ENCODE measurements at regions not wholly inside any gene's neighbourhood (a gene's known extent, or its start where the extent isn't known, plus 50 kb on each side); places are given as distances from the start of the nearest gene placed in this dataset.

DNA sequence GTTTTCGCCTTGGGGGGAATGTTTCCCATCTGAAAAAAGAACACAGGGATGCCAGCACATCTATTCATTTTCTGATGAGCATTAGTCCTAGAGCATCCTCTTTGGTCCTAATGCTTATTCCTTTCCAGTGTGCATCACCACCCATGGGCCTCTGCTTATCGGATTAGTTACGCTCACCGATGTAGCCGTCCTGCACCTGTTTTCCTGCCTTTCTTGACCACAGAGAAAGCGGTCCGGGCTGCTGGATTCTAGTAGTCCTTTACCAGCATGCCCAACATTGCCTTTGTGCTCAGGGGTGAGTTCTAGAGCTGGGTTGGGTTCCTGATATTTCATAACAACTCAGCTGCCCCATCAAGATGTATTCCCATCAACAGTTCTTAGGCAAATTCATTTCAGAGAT lies 2084.5 kb upstream of the C9orf72 start:
- DNase-seq, result no peak

DNA sequence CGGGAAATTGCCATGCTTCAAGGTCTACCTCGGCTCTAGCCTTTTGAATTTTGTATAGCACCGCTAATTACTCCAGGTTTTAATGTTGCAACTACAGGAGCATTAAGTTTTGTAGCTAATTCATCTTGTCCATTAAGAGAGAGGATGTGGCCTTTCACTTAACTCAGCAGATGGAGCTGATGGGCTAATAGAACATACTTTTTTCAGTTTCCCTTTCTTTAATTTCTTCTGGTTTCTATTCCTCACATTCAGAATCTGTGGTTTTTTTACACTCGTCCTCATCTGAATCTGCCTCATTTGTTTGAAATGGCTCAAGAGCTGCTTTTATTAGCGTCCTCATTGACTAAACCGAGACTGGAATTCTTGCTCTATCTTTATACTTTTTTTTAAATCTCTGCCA lies 2085.7 kb upstream of the C9orf72 start:
- no peak for DNase-seq

DNA sequence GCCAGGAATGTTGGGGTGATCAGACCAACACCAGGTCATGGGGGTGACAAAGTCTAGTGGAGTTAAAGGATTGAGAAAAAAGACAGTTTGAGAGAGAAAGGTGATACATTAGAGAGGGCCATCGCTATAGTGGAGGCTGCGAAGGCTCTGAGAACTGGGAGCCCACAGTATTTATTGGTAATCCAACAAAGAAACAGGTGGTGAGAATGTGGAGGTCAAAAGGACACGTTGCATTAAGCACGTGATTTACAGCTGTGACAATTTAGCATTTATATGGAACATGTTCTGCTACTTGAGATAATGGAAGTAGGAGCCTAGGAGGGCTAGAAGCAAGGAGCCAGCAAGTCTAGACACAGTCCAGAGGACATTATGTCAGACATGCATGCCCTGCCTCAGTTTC lies 2086.5 kb upstream of the C9orf72 start:
- no peak for DNase-seq

DNA sequence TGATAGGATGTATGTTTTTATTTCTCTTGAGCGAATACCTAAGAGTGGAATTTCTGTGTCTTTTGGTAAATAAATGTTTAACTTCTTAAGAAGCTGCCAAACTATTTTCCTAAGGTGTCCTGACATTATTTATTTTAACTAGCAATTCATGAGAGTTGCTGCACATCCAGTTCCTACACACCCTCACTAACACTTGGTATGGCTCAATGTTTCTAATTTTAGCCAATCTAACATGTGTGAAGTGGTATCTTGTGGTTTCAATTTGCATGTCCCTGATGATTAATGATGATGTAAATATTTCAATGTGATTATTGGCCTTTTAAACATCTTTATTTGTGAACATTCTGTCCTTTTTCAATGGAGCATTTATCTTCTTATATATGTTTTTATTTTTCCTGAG lies 2095.5 kb upstream of the C9orf72 start:
- no peak for DNase-seq

DNA sequence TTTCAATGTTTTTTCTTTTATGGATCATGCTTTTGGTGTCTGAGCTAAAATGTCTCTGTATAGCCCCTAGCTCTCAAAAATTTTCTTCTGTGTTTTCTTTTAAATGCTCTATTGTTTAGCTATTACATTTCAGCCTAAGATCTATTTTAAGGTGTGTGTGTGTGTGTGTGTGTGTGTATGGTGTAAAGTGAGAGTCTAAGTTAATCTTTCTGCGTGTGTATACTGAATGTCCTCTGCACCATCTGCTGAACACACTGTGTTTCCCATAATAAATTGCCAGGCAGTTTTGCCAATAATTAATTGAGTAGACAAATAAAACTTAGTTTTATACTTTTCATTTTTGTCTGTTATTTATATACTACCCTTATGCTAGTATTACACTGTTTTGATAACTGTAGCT lies 2096.3 kb upstream of the C9orf72 start:
- DNase-seq, result no peak

DNA sequence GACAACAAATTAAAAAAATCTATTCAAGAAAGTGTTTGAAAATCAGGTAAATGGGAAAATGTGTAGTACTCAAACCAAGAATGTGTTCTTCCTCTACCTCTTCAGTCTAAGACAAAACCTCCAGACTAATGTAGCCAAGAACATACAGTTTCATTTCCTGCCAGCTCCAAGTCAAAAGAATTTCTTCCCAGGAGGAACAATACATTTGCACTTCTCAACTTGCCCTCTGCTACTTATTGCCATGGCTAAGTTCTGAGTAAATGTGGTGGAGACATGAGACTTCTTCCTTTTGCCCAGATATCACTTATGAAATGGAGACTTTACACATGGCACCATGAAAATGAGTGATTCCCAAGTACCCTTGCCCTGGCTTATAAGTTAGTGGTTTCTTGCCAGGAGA lies 2112.2 kb upstream of the C9orf72 start:
- no peak for DNase-seq

DNA sequence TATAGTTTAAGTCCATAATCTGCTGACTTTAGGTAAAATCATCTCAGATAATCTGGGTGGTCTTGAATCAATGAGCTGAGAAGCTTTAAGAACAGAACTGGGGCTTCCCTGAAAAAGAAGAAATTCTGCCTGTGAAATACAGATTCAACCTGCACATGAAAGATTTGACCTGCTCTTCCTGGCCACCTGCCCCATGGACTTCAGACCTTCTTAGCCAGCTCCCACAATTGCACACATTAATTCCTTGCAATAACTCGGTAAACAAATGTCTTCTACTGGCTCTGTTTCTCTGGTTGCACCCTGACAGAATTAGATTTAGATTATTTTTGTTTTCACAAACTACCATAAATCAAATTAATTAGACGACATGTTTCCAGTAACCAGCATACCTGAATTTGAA lies 2117.9 kb upstream of the C9orf72 start:
- no peak for DNase-seq

DNA sequence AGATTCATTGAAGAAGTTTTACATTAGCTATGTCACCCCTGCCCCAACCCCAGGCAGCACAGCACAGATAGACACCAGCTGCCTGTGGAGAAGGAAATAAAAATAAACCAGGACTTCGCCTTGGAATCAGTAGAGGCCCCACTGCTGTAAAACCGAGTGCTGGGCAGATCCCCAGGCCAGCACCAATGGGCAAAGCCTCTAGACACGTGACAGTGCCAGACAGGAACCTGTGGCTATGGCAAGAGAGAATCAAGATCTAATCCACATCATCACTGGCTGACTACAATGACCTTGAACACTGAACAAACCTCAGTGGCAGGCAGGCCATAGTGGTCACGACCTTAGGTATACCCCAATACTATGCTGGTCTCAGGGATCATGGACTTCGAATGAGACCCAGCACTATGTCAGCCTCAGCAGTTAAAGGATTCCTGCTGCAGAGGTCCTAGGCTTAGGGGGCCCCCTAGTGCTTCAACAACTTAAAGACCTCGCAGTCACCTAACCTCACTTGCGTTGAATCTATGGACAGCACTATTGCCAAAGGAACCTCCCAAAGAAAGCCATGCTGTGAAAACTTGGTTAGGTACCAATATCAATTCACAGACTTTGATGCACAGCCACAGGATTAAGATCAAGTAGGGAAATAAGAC lies 2118.6 kb upstream of the C9orf72 start:
- DNase-seq, result no peak

DNA sequence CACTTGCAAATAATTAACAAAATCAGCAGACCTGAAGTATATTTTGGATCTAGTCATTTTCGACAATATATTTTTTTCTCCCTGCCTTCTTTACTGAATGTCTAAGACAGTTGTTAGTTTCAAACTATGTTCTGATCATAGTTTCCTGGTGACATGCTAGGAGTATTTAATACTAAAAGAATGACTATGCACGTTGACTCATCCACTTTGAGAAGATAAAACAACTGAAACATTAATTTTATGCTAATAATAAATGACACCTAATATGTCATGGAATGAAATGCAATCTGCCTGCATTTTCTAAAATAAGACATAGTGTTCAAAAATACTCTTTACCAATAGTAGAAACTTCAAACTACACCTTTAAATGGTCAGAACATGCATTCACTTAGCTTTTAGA lies 2123.7 kb upstream of the C9orf72 start:
- DNase-seq, result no peak

DNA sequence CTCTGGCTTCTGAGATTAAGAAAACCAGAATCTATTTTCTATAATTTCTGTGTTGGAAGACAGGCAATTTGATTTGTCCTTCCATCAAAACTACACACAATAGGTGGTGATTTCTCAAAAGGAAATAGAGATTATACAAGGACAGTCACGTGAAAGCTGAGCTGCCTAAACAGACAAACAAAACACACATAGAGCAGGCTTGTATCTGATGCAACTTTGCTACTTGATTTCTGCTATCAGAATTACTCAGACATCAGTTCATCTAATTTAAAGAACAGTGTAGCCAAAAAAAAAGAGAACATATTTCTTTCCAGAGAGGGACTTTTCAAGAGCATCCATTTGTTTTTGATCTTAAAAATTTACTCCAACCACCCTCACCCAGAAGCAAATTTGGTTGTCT lies 2128.3 kb upstream of the C9orf72 start:
- DNase-seq, result no peak

DNA sequence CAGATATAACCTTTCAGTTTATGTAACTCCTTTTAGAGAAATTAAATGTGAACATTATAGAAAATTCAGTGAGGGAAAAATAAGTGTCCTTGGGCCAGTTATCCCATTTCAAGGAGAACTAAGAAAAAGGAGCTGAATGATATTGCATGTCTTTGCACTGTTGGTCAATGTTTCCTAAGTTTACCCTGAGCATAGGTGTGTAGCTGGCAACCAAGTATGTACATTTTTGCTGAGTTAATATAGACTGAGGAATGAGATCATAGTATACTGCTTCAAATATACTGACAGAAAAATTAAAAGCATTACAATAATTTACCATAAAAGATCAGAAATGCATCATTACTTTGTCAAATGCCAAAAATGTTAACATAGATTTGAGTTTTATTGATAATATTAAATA lies 2128.7 kb upstream of the C9orf72 start:
- DNase-seq, result no peak

DNA sequence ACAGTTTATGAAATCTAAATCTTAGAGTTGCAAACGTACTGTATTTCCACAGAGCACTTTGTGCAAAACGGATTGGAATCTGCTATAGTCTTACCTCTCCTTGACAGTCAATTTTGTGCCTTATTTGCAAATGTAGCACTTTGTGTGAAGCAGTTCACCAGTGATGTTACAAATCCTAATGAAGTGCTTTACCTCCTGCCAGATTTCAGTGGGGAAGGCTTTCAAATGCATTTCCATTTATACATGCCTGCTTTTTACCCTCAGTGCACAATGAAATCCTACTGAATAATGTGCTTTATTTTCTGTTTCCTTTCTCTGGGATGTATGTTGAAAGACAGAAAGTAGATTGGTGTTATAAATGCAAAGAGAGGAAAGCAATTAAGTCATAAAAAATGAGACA lies 2141.6 kb upstream of the C9orf72 start:
- no peak for DNase-seq

DNA sequence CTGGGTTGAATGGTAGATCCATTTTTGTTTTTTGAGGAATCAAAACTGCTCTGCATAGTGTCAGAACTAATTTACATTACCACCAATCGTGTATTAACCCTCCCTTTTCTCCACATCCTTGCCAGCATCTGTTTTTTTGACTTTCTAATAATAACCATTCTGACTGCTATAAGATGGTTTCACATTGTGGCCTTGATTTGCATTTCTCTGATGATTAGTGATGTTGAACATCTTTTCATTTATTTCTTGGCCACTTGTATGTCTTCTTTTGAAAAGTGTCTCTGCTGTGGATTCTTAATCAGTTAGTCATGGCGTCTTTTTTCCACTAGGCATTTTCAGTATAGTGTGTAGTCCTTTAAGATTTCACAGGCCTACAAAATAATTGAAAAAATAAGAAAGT lies 2144.3 kb upstream of the C9orf72 start:
- no peak for DNase-seq

DNA sequence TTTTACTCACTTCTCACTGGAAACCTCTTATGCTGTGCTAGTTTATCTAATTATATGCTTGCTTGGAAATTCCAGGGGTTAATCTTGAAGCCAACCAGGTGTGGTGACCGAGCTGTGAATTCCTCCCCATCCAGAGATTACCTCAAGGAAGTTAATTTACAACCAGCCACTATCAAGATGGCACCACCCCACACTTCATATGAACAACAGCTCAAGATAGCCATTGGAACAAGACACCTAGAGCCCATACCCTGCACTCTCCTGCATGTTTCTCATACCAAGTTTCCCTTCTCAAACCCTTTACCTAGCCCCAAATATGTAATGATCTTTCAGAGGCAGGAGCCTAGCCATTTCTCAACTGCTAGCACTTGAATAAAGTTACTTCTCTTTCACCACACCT lies 2156.9 kb upstream of the C9orf72 start:
- no peak for DNase-seq

DNA sequence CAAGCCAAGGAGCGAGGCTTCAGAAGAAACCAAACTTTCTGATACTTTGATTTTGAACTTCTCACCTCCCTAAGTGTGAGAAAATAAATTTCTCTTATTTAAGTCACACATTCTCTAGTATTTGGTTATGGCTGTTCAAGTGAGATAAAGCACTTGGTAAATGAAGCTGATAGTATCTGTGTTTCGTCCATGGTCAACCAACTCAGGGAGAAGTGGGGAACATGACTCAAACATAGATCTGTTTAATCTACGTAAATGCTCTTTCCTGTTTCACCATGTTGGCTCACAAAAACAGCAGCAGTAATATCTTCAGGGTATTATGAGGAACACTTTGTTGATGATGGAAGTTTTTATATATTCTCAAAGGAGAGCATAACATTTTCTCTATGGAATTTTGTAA lies 2167.2 kb upstream of the C9orf72 start:
- no peak for DNase-seq

DNA sequence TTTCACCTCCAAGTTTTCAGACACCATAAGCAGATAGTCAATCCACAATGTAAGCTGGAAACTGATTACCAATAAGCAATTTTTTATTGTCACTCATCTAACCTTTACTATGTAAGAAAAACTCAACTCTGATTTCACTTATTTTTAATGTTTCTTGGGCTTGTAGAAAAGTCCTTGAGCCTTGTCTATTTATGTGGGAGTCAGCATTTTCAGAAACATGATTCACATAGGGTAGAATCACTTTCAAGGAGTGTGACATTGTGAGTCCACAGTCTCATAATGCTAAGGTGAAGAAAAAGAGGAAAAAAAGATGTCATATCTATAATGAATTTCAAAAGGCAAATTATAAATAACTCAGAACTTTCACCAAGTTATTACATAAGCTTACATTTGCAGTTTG lies 2167.9 kb upstream of the C9orf72 start:
- no peak for DNase-seq

DNA sequence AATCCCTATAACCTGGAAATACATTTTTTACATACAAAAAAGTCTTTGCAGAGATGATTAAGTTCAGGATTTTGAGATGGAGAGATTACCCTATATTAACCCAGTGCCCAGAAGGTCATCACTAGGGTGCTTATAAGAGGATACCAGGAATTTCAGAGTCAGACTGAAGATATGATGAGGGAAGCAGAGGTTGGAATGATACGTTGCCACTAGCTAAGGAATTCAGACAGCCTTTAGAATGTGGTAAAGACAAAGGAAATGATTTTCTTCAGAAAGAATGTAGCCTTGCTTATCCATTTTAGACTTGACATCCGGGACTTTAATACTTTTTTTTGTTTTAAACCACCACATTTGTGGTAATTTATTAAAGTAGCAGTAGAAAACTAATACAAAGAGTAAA lies 2176.8 kb upstream of the C9orf72 start:
- DNase-seq, result no peak

DNA sequence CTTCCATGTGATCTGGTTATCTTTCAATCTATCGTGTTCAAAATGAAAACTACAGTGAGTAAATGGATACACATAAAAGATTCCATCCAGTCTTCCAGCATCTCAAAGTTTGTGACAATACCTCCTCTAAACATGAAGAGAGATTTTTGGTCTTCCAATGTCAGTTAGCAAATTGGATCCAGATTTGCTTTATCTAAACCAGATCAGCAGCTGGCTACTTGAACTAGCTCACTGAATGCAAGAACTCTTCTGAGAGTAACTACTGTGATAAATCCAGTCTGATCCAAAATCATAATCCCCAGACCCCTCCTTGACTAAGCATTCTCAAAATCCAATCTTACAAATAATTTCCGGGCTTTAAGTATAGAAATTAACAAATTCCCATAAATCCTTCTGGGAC lies 2177.9 kb upstream of the C9orf72 start:
- no peak for DNase-seq

DNA sequence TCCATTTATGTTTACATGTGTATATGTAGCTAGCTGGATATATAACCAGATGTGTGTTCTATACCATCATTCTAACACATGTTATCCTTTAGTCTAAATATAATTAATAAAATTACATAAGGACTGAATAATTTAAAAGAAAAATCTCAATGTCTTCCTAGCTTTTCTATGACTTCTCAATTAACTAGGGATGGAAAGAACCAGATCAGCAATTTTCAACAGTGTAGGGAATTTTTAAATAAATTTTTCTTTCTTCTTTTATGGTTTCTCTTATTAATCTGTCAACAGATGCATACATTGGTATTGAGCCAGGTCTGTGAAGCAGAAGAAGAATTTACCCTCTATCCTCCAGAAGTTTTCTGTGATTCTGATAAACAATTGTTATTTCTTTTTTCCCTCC lies 2180.4 kb upstream of the C9orf72 start:
- no peak for DNase-seq

DNA sequence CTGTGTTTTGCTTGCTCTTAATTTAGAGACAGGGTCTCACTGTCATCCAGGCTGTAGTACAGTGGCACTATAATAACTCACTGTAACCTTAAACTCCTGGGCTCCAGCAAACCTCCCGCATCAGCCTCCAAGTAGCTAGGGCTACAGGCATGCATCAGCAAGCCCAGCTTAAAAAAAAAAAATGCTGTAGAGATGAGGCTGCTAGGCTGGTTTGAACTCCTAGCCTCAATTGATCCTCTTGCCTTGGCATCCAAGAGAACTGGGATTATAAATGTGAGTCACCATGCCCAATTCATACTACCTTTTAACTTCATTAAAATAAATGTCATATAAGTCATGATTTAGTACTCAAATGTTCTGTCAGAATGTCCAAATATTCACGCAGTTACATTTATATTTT lies 2195.7 kb upstream of the C9orf72 start:
- DNase-seq, result no peak

DNA sequence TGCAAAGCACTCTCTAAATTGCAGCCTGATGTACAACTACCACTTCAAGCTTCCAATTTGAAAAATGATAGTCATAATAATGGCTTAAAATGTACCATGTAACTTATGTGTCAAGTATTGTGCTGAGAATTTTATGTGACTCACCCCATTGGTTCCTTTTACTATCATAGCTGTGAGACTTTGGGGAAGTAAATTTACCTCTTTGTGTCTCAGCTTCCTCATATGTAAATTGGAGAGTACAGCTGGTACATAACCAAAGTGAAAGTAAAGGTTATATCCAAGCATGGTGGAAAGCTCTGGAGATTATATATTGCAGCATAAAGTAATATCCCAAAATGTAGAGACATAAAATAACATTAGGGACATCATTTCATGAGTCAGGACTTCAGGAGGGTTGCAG lies 2200.4 kb upstream of the C9orf72 start:
- no peak for DNase-seq

DNA sequence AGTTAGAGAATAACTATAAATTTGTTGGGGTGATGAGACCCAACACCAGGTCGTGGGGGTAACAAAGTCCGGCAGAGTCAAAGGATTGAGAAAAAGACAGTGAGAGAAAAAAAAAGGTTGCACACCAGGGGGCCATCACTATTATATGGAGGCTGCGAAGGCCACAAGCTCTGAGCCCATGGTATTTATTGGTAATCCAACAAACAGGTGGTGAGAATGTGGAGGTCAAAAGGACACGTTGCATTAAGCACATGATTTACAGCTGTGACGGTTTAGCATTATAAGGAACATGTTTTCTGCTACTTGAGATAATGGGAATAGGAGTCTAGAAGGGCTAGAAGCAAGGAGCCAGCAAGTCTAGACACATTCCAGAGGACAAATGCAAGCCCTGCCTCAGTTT lies 2202.2 kb upstream of the C9orf72 start:
- no peak for DNase-seq

DNA sequence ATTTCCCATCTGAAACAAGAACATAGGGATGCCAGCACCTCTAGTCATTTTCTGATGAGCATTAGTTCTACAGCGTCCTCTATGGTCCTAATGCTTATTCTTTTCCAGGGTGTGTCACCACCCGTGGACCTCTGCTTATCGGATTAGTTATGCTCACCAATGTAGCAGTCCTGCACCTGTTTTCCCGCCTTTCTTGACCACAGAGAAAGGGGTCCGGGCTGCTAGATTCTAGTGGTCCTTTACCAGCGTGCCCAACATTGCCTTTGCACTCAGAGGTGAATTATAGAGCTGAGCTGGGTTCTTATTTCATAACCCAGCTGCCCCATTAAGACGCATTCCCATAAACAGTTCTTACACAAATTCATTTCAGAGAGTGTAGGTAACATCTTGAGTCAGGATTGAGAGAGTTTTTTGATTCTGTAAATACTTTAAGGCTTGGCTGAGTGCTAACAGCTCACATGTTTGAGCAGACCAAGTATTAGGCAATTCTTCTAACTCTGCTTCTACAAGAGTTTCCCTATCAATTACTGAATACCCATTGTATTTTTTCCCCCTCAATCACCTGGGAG lies 2205.1 kb upstream of the C9orf72 start:
- no peak for DNase-seq

DNA sequence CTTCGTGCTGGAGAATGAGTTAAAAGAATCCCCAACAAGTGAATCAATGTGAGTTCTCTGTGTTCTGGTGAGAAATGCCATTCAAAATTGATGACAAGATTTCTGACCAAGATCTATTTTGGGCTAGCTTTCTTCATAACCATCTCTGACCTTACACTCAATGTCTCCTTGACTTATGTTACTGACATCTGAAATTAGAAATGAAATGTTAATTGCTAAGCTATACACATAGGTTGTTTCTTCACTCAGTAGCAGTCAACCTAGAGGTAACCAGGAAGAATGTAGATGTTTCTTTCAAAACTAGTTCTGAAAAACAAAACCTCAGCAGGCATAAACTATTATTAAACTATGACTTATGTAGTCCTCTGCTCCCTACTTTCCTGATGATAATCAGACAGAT lies 2220.7 kb upstream of the C9orf72 start:
- no peak for DNase-seq

DNA sequence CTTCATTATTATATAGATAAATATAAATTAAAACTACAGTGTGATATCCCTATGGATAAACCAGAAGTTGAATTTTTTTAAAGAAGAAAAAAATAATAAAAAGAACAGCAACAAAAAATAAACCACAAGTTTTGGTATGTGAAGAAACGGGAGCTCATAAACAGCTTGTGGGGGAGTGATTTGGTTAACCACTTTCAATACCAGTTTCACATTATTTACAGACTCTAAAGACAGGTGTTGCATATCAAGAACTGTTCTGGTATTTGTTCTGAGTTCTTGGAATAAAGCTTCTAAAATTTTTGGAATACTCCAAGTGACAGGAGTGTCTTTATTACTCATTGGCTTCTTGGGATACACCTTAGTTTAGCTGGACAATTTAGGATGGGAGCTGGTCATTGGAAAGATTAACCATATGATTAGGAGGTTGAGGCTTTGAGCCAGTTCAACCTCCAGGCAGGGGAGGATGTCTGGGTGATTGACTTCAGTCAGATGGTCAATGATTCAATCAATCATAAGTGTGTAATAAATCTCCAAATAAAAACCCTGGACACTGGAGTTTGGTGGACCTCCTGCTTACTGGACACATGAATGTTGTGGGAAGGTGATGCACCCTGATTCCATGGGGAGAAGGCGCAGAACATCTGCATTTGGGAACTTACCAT lies 2223.1 kb upstream of the C9orf72 start:
- no peak for DNase-seq
